ENCODE measurements at regions not wholly inside any gene's neighbourhood (a gene's known extent, or its start where the extent isn't known, plus 50 kb on each side); places are given as distances from the start of the nearest gene placed in this dataset.
A peak's percentile ranks its signal among the peaks of the same experiment; 100 is the strongest.

- TF ChIP-seq RAD21 (IDR thresholded peaks at IDR 0.05 in 1 of 2, conservative IDR thresholded peaks at IDR 0.05 in 1 of 2; ENCODE audit: low read depth in 2 of 2, low read length in 2 of 2), result peak; percentile 30 to 40
- no peak for TF ChIP-seq EP300 (IDR thresholded peaks at IDR 0.05; ENCODE audit: borderline replicate concordance in 1 of 2, low read depth in 2 of 2, low read length in 2 of 2)
- TF ChIP-seq SRF (IDR thresholded peaks at IDR 0.05; ENCODE audit: low read depth, low read length), result no peak
Measured at GRCh38 chr2:6103949-6104348, 411.8 kb downstream of the SOX11 start.

Data from H1 (cell line).